ENCODE measurements at regions not wholly inside any gene's neighbourhood (a gene's known extent, or its start where the extent isn't known, plus 50 kb on each side); places are given as distances from the start of the nearest gene placed in this dataset.

DNA sequence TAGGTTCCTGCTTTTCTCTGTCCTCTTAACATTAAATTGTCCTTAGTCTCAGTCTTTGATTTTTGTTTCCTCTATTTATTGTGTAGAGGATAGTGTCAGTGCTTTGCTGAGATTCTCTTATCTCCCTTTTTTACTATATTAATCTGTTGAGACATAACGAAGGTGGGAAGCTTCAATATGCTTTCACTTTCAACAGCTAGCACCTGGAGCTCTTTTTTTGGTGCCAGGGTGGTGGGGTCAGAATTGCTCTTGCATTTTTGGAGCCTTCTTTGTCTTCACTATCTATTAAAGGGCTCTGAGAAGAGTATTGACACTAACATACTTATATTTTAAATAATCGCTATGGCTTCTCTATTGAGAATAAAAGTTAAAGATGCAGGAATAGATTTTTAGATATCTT, 97.1 kb upstream of the EPHA7 start:
- no peak for TF ChIP-seq EZH2 (IDR thresholded peaks at IDR 0.05; ENCODE audit: borderline replicate concordance, insufficient read depth, low read depth, low read length, poor library complexity, severe bottlenecking)
- TF ChIP-seq, protein P1, sequence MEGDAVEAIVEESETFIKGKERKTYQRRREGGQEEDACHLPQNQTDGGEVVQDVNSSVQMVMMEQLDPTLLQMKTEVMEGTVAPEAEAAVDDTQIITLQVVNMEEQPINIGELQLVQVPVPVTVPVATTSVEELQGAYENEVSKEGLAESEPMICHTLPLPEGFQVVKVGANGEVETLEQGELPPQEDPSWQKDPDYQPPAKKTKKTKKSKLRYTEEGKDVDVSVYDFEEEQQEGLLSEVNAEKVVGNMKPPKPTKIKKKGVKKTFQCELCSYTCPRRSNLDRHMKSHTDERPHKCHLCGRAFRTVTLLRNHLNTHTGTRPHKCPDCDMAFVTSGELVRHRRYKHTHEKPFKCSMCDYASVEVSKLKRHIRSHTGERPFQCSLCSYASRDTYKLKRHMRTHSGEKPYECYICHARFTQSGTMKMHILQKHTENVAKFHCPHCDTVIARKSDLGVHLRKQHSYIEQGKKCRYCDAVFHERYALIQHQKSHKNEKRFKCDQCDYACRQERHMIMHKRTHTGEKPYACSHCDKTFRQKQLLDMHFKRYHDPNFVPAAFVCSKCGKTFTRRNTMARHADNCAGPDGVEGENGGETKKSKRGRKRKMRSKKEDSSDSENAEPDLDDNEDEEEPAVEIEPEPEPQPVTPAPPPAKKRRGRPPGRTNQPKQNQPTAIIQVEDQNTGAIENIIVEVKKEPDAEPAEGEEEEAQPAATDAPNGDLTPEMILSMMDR (IDR thresholded peaks at IDR 0.05) = no peak

Data from B cell (primary cell).